Peyer's patch (tissue), 4 donors: ENCODE measurements at regions not wholly inside any gene's neighbourhood (a gene's known extent, or its start where the extent isn't known, plus 50 kb on each side); places are given as distances from the start of the nearest gene placed in this dataset.

Source experiments
- CTCF ChIP-seq, 6 experiments: fragments of 450-650 bp in 4 of 6; fragments of 200-600 bp in 2 of 6; sonication (generic) in 1 of 6; IDR thresholded peaks; one replicate each; pipeline ENCODE4 v1.5.1; 2017 to 2019; ENCODE audit warnings: antibody characterized with exemption in 6 of 6, mild to moderate bottlenecking in 3 of 6, moderate library complexity in 1 of 6
- POLR2A ChIP-seq, 2 donors: fragments of 450-650 bp; IDR thresholded peaks; one replicate each; pipeline ENCODE4 v1.5.1; 2017; ENCODE audit warnings: antibody characterized with exemption in 2 of 2, mild to moderate bottlenecking in 2 of 2, moderate library complexity in 2 of 2

GRCh38 chr19:5288347-5288739 lies 52.3 kb downstream of the PTPRS start:
- TF ChIP-seq CTCF (IDR thresholded peaks at IDR 0.05) = no peak
- TF ChIP-seq POLR2A (IDR thresholded peaks at IDR 0.05) = no peak
